HG03066 (cell line): ENCODE measurements at regions not wholly inside any gene's neighbourhood (a gene's known extent, or its start where the extent isn't known, plus 50 kb on each side); places are given as distances from the start of the nearest gene placed in this dataset.

ENCODE experiments used
- ATAC-seq: cut with Tn5 transposase; IDR thresholded peaks from one replicate; pipeline ENCODE4 v1.9.1; 2021; ENCODE audit warnings: low read depth; ENCODE audit not compliant: unreplicated experiment

DNA sequence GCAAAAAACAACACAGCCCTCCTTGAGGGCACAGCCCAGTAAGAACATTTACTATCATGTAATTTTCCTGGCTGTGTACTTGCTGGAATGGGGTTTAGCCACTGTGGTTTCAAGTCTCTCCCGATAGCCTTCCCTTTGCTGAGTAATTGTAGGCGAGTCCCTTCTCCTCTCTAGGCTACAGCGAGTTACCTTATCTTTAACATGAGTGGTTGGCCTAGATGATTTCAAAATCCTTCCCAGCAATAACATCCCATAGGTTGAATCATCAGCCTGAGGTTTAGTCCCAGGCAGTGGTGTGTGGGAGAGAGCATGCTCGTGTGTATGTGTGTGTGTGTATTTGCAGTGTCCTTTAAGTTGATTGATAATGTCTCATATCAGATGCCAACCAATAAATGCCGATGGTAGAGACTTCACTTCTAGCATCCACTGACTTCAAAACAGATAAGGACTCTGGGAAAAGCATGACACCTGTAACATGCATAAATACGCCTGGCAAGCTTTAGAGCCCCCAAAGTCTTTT lies 142.9 kb upstream of the ZMIZ1 start:
- ATAC-seq: no peak

DNA sequence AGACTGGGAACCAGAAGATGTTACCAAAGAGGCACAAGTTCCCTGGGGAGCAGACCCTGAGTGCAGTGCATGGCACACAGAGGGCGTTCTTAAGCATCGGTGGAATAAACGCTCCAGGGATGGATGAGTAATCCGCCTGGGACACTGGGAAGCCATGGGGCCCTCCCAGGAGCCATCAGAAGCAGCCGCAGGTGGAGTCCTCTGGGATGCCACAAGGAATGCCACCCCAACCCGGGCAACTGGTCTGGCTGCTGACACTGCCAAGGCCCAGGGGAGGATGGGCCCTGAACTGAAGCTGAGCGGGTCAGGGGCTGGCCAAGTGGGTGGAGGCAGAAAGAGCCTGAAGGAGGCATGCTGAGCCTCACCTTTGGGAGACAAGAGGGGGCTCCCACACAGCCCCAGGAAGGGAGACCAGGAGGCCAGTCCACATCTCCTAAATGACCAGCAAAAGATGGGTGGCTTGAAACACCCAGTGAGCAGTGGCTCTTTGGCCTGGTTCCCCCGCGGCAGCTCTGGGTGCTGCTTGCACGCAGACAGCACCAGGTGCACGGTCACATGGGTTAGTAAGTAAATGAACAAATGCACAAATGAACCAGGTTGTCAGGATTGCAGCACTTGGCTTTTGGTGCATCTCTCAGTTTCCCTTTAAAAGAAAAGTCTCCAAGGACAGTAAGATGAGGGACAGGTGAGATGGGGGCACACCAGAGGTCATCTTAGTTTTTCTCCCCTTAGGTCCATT lies 141.3 kb upstream of the ZMIZ1 start:
- no peak for ATAC-seq

DNA sequence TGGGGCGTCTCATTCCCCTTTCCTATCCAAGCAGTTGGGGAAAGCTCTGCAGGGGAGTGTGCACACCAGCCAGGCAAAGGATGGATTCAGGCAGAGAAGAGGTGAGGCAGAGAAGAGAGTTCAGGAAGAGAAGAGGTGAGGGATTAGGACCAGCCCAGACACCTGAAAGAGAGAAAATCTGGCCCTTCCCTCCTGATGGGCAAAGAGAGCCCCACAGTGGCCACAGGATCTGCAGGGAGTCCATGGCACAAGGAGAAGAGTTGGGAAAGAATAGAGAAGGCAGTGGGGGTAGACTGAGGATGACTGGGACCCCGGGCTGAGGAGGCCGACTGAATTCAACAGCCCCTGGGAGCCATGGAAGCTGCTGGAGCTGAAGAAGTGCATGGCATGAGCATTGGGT lies 140.4 kb upstream of the ZMIZ1 start:
- no peak for ATAC-seq

DNA sequence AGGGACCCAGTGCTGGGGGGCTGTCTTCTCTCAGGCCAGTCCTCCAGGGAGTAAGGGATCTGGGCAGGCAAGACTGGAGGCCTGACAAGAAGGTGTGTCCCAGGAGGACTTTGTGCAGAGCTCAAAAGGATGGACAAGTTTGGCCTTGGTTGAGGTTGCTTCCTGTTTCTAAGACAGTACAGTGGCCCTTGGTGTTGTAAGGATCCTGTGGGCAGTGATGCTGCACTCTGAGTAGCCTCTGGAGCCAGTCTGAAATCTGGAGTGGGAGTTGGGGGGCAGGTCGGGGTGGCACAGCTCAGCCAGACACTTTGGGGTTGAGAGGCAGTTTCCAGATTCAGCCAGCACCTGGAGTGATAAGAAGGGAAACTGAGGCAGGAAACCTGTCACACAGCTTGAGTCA lies 139.2 kb upstream of the ZMIZ1 start:
- ATAC-seq: no peak

DNA sequence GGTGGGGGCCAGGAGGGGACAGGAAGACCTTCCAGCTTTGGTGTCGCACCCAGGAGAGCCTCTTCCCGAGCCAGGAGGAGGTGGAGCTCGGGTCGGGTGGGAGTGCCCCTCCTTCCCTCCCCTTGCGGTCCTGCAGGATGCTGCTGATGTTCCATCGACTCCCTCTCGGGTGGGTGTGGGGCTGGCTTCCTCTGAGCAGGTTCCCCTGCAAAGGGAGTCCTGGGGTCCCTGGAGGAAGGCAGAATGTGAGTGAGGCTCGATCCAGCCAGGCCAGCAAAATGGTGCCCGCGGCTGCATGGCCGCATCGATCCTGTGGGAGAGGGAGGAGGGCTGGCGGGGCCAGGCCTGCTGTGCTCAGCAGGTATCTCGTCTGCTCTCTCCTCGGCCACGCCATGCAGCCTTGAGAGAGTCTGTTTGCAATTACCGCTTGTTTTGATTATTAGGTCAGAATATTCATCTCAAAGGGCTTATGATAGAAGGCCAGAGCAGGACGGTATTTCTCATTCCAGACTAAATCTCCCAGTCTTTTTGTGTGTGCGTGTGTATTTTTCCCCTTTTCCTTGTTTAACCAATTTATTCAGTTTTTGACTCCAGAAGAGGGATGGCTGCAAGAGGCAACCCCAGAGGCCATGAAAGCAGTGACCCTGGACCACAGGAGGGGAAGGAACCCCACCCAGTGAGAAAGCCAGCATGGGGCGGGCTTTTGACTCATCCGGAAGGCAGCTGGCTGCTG lies 137.3 kb upstream of the ZMIZ1 start:
- ATAC-seq: no peak

DNA sequence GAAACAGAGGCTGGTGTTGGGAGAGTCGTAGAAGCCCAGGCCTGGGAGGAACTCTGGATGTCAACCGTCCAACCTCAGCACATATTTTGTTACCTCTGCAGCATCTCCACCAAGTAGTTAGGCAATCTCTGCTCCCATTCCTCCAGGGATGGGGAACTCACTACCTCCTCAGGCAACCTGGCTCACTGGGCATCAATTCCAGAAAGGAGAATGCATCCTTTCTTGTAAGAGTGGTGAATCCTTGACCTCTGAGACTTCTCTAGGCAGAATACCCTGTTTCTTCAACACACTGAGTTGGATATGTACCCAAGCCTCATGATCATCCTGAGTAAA lies 136.7 kb upstream of the ZMIZ1 start:
- no peak for ATAC-seq

DNA sequence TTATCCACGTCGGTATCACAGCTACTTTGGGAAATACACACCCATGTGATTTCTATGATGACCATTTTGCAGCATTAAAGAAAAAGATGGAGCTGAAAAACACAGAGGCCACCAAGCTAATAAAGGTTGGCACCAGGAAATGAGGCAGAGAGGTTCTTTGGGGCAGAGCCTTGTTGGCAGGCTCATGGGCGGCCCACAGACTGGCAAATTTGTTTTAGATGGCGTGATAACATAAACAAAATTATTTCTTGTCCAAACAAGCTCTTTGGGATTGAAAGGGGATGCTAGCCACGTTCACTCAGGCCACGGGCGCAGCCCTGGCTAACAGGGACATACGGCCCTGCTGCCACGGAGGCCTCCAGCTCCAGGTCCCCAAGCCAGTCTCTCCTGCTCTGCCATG lies 135.9 kb upstream of the ZMIZ1 start:
- no peak for ATAC-seq

DNA sequence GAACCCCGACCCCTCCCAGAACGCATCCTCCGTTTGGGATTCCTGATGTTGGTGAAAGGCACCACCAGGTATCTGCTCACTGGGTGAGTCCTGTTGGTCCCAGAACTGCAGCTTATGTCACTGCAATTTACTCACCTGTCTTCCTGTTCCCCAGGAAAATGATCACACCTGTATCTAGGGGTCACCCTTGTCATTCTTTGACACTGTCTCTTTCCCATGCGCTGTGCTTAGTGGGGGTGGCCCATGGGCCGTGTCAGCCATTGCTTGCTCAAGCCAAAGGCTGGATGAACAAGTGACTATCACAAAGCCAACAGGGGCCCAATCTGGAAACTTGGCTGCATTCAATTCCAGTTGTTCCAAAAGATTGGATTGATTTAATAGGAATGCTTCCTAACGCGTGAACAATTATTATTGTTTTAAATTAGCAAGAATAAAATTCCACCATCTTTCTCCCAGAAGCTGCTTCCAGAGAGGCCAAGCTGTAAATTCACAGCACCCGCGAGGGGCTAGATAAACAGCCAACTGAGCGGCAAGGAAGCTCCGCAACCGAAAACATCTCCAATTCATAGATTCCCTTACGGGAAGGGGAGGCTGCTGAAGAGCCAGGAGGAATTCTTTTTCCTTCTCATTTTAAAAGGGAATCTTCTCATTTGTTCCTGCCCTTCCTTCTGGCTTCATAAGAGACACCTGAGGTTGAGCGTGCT lies 134.8 kb upstream of the ZMIZ1 start:
- no peak for ATAC-seq

DNA sequence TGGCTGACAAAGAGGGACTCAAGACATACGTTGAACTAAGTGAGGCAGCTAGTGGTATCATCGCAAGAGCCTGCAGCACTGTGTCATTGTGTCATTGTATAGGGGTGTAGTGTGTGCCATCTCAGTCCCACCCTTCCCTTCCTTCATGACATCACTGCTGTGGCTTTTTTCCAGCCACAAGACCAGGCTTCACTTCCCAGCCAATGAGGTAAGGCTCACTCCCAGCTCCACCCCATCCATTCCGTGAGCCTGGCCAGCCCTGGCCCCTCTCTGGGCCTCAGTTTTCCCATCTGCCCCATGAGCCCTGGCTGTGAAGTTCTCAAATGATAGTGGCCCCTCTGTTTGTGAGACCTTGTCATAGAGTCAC lies 134.3 kb upstream of the ZMIZ1 start:
- no peak for ATAC-seq

DNA sequence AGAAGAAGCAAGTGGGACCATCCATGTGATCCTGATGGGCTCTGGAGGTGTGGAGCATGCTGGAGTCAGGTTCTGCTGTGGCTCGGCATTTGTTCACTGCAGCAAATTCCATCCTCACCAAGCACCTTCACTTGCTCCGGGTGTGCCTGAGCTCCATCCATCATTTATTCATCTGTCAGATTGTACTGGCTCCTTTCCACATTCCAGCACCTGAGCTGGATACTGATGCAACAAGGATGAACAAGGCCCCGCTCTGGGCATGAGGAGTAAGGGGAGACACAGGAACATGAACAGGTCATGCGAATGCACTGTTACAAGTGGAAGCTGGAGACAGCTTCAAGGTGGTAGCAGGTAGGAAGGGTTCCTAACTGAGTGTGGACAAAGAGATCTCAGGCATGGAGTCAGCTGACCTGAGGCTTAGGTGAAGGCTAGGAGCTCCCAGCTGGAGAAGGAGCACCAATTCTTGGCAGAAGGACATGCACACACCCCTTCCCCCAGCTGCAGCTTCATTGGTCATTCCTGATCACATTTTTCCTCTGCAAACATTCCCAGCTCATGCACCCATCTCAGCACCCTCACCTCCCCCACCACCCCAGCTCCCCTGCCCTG lies 133.7 kb upstream of the ZMIZ1 start:
- ATAC-seq: no peak

DNA sequence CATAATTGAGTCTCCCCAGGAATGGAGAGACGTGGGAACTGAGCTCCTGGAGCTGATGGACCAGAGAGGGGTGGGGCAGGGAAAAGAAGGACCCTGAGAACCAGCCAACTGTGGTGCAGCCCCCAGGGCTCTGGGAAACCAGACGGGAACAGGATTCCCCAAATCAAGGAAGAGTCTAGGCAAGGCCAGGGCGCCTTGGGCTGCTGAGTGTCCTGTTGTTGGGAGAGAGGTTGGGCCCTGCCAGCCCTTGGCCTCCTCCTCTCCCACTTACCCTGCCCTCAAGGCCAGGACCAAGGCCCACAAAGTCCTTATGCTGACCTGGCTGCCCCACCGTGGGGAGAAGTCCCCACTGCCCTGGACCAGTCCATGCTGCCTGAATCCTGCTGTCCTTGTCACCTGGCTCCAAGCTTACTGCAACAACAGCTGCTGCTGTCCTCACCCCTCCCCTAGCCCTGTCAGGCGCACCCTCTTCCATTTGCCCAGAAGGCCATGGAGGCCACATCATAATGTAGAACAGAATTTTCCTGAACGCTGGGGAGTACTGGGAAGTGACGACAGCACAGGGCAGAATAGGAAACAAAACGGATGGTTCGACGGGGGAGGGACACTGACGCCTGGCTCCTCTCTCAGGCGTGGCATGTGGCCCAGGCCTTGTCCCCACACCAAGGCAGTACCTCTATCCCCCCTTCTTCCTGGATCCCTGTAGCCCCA lies 132.9 kb upstream of the ZMIZ1 start:
- ATAC-seq: no peak

DNA sequence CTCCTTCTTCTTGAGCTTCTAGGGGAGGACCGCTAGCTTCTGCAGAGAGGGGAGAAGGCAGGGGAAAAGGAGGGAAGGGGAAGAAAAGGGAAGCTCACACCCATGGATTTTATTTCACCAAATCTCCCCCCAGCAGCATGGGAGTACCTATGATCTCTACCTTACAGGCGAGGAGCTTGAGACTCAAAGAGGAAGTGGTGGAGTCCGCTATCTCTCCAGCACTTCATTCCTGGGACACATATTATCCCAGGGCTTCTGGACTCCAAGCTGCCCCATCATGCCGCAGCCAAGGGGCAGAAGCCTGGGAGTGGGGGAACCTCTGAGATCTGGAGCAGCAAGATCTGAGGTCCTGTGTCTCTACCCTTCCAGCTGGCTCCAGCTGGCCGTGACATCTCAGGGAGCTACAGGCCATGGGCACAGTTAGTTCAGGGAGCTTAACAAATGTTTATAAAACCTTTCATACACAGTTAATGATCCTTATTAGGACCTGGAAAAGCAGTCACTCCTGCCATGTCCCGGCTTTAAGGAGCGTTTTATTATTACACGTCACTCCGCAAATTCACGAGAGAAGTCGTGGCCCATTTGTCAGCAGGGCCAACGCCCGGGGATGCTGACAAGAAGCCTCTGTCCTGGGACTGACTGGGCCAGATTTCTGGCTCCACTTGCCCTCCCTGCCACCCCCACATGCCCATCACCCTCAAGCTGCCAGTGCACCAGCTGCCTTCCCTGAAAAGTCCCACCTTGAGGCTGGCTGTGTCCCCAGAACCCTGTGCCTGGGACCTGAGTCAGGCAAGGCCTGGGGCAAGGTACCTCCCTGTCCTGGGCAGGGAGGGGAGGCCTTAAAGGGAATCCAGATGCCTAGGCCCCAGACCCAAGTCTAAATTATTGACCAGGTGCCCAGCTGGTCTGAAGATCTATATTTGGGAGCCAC lies 132.1 kb upstream of the ZMIZ1 start:
- no peak for ATAC-seq

DNA sequence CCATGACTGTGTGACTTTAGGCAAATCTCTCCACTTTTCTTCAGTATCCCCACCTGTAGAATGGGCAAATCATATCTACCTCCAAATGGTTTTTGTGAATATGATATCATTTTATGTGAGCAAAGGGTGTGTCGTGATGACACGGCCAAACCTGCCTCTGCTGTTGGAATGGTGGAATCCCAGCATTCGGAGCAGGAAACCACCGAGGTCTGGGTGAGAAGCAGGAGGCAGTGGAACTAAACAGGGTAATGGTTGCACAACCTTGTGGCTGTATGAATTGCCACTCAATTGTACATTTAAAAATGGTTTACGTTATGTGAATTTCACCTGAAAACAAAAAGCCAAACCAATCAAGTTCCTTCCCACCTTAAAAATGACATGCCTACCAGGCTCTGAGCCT lies 131.4 kb upstream of the ZMIZ1 start:
- ATAC-seq: no peak

DNA sequence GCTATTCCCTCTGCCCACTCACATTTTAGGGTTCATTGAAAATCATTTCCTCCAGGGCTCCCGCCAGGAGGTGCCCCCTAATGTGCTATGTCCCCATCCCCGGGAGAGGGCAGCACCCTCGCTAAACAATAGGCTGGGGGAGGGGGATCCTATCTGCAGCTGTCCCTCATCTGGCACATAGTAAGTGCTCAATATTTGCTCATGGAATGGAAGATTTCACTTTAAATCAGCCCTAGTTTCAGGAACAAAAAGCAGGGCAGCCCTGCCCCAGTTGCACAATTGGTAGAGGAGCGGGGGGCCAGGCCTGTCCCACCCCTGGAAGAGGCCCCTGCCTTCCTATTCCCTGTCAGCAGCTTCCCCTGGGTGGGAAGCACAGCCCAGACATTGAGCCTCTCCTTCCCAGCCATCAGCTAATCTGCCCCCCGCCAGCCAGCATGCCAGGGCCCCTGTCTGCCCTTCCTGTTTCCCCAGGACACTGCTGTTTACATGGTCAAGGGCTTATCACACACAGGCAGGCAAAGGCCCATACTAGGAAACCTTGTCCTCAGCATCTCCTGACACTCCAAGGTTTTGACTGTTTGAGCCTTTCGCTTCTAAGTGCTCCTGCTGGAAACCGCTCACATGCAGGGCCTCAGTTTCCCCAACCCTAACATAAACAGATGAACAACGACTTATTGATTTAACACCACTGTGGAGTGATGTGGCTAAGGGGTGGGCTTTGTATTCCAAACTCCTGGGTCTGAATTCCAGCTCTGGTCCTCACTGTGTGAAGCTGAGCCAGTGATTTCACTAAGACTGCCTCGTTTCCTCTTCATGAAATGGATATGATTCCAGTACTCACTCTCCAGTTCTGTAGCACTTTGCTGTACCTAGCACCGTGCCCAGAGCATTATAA lies 130.7 kb upstream of the ZMIZ1 start:
- no peak for ATAC-seq

DNA sequence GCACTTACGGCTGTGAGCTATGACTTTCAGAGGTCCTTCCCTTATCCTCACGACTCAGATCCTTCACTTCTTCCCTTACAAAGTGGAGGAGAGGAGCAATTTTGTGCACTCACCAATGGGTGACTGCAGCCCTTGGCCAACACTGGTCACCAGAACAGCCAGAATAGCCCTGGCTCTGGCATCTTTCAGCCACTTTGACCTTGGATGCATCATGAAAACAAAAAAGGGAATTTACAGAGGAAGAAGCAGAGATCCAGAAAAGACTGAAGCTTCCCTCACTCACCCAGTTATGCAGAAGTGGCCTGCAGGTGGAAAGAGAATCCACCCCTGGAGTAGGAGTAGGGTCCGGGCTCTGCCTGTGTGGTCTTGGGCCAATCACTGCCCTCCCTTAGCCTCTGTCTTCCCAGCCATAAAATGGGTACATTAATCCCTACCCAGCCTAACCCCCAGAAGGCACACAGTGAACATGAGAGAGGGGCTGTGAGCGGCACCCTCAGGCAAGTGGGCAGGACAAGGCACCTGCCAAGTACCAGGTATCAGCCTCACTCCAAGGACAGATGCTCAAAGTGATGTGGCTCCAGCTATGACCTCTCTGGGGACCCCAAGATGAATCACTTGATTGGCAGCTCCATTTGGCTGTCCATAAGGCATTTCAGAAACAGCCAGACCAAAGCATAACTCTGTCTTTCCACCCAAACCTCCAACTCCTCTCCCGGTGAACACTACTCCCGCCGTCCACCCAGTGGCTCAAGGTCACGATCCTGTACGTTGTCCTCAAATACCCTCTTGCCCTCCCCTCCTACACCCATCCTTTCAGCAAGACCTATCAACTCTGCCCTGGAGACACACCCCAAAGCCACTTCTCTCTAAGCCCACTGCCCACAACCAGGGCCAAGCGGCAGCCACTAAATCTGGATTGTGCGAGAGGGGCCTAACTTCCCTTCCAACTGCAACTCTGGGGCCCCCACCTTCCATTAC lies 129.8 kb upstream of the ZMIZ1 start:
- no peak for ATAC-seq

DNA sequence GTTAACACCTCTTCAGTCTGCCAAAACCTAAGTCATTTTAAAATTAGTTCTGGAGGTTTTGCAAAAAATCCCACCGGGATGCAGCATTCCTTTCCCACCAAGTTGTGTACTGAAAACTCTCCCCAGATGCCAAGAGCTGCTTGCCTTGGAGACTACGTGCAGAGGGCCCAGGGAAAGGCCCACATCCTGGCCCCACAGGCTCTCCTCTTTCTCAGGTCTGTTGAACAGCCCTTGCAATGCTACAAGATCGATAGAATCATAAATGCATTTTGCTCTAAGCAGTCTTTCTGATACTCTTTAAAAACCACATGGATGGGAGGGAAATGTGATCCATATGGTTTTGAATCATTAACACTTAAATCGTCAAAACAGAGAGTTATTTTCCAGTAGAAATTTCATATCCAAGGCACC lies 126.7 kb upstream of the ZMIZ1 start:
- ATAC-seq: no peak

DNA sequence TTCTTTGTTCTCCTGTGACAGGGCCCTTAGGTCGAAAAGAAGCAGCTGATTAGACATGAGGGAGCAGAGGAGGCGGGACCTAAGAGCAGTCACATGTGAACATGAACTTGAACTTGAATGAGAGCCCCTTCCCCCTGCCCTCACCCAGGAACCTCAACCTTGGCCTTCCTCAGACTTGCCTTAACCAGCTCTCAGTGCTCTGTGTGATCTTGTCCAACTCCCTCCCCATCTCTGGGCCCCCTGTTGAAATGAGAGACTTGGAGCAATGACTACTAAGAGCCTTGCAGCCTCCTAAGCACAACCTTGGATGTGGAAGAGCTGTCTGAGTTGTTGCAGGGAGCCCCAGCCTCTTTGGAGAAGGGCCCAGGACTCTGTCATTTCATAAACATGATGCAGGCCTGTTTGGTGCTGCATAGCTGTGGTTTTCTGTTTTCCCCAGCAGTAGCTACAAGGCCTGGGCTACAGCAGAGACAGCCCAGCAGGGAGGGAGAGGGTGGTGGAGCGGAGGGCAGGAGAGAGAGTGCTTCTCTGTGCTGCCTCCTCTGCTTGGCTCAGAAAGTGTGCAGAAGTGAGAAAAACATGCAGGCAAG lies 123.9 kb upstream of the ZMIZ1 start:
- no peak for ATAC-seq
